HG03060 (cell line): ENCODE measurements at regions not wholly inside any gene's neighbourhood (a gene's known extent, or its start where the extent isn't known, plus 50 kb on each side); places are given as distances from the start of the nearest gene placed in this dataset.

Experiments
- ATAC-seq: cut with Tn5 transposase; IDR thresholded peaks from one replicate; pipeline ENCODE4 v1.9.1; 2021; ENCODE audit warnings: low read depth, moderate number of reproducible peaks; ENCODE audit not compliant: unreplicated experiment

GRCh38 chr6:145294942-145295341, 440.4 kb downstream of the EPM2A start:
- no peak for ATAC-seq

- no peak for ATAC-seq
Observed at GRCh38 chr6:145295746-145296145, 439.6 kb downstream of the EPM2A start.

DNA sequence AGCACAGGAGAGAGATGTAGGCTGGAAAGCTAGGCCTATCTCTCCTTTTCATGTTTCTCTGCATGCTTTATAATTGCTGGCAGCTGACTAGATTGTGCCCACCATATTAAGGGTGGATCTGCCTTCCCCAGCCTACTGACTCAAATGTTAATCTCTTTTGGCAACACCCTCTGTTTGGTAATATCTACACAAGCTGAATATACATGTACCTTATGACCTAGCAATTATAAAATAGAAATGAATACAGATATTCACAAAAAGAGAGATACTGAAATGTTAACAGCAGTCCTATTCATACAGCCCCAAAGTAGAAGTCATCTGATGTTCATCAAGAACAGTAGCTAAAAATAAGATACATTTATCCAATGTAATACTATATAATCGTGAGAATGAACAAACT, 429.6 kb downstream of the EPM2A start:
- no peak for ATAC-seq

- no peak for ATAC-seq
Observed at GRCh38 chr6:145306489-145306888, 428.8 kb downstream of the EPM2A start.

DNA sequence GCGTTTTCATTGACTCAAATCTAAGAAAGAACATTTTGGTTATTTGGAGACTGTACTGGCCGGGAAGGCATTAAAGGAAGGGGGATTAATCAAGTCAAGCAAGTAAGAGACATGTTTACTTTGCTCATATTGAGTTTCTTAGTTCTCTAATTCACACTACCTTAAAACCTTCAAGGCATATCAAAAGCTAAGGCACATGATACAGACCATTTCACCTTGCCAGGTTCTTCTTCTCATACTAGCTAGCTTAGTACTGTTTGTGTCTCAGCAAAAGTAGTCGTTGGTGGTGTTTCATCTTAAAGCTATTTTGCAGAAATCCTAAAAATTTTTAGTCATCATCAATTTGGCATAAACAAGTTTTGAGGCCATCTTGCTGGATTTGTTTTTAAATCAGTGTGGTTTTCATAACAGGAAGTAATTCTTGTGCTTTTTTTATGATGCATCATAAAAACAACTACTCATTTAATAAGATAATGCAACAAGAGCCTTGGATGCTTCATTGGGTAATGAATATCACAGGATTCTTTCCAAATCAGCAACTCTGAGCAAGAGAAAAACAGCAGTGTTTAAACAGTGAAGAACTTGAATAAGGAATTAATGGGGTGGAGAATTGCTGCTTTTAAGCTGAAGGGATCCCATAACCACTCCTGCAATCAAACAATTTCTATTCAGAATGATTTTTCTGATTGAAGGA, 425.3 kb downstream of the EPM2A start:
- no peak for ATAC-seq

- ATAC-seq: no peak
Observed at GRCh38 chr6:145312481-145312880, 422.8 kb downstream of the EPM2A start.

GRCh38 chr6:145313041-145313855, 422.1 kb downstream of the EPM2A start:
- no peak for ATAC-seq

GRCh38 chr6:145315982-145316600, 419.2 kb downstream of the EPM2A start:
- ATAC-seq: no peak

GRCh38 chr6:145318952-145319351, 416.4 kb downstream of the EPM2A start:
- no peak for ATAC-seq

- ATAC-seq: no peak
Observed at GRCh38 chr6:145319605-145320004, 415.7 kb downstream of the EPM2A start.

GRCh38 chr6:145323646-145324045, 411.7 kb downstream of the EPM2A start:
- no peak for ATAC-seq

GRCh38 chr6:145327586-145327985, 407.7 kb downstream of the EPM2A start:
- no peak for ATAC-seq

GRCh38 chr6:145329257-145329656, 406.1 kb downstream of the EPM2A start:
- ATAC-seq: no peak

DNA sequence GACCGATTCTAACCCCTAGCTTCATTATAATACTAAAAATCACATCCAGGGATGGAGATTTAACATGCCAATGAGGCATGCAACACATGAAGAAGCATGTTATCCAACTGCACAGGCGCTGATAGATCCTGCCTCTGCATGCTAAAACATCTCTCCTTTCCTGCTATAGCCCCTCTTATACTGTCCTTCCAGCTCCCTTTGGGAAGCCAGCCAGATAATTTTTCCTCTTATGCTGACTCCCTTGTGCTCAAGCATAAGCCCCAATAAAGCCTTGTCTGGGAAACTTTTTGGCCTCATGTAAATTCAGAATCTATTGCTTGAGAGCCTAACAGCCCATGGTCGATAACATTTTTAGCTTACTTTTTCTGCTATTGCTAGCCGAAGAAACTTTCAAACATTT, 404.3 kb downstream of the EPM2A start:
- ATAC-seq: no peak

DNA sequence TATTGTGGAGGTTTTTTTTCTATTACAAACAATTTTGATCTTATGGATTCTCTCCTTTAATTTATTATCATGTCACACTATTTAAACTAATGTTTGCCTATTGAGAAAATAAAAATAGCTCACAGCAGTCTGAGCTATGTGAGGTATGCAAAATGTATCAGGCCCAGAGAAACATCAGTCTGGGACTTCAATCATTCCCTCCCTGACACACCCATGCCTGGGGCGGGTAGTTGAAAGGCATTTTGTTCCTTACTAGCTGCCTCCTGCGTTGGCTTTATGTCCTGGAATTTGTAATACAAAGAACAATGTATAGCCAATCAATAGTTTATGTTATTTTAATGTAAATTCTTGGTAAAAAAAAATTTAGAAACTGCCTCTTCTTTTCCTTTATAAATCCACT, 403.3 kb downstream of the EPM2A start:
- ATAC-seq: no peak

DNA sequence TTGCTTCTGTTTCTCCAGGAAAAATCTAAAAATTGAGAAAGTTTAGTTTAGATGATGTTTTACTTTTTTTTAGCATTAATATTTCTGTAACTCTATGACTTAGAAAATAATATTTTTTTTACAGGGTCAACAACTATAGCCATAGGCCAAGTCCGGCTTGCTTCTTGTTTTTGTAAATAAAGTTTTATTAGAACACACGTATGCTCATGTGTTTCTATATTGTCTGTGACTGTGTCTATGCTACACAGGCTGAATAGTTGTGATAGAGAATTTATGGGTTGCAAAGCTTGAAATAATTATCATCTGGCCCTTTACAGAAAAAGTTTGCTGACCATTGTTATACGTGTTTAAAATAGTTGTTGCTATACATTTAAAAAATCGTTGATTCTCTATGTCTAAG, 399.2 kb downstream of the EPM2A start:
- ATAC-seq: no peak

GRCh38 chr6:145339089-145339488, 396.2 kb downstream of the EPM2A start:
- ATAC-seq: no peak

DNA sequence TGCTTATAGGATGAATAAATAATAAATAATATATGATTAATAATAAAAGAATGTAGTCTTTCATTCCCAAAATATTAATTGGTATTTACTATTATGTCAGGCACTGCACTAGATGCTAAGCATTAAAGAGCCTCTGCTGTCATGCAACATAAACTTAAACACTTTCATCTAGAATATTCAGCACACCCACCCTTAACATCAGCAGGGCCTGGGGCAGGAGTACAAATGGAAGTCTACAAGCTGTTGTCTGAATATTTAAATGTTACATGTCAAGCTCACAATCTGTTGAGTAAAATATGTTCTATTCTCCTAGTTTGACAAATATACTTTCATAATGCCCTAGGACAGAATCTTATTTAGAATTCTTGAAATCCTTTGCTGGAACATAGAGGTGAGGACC, 395.1 kb downstream of the EPM2A start:
- ATAC-seq: no peak

DNA sequence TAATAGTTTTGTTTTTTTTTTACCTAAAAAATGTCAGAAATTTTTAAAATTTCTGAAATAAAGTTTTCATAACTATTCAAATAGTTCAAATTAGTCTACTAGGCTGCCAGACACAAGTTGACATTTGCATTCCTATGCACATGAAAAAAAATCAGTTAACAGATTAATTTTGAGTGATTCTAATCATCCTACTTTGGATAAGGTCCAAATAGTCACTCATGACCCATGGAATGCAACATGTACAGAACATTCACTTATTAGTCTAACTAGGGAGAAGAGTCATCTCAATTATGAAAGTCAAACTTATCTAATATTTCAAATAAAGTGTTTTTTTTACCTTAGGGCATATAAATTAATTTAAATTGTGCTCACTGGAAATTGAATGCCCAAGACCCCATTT, 390.2 kb downstream of the EPM2A start:
- ATAC-seq: no peak

DNA sequence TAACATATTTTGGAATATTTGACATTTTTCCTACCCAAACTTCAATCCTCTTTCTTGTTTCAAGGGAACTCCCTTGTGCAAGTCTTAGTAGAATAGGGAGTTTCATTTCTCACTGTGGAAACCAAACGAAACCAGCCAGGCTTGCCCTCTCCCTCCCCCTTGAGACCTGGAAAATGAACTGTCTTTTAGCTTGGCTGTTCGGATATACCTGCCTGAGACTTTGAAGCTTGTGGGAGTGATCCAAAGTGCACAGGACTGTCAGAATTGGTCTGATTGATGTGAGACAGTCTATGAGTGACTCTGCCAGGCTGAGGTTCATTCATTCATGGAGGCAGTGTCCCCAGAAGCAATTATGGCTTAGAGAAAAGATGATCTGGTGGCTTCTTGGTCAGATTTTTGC, 388.1 kb downstream of the EPM2A start:
- no peak for ATAC-seq

- ATAC-seq: peak; percentile 89
Observed at GRCh38 chr6:145349950-145350510, 385.3 kb downstream of the EPM2A start.
